GM21360 (cell line): ENCODE measurements at regions not wholly inside any gene's neighbourhood (a gene's known extent, or its start where the extent isn't known, plus 50 kb on each side); places are given as distances from the start of the nearest gene placed in this dataset.
A peak's percentile ranks its signal among the peaks of the same experiment; 100 is the strongest.

Experiments
- ATAC-seq: cut with Tn5 transposase; IDR thresholded peaks from one replicate; pipeline ENCODE4 v1.9.1; 2021; ENCODE audit warnings: mild to moderate bottlenecking, moderate library complexity; ENCODE audit not compliant: unreplicated experiment

DNA sequence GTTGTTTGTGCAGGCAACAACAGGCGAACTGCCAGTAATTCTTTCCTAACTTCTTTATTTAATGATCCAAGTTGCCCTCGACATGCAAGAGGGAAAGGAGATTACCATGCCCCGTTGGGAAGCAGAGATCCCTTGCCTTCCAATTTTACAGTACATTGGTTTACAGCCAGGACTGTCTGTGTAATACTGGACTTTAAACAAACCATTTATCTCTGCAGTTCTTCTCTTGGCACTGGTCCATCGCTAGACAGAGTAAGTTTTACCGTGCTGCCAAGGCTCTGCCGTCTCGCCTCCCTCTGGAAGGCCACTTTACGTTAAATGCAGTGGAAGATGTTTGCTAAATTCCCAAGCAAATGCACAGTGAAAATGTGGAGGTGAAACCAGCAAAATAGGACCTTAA lies 660.3 kb upstream of the PRKX start:
- no peak for ATAC-seq

DNA sequence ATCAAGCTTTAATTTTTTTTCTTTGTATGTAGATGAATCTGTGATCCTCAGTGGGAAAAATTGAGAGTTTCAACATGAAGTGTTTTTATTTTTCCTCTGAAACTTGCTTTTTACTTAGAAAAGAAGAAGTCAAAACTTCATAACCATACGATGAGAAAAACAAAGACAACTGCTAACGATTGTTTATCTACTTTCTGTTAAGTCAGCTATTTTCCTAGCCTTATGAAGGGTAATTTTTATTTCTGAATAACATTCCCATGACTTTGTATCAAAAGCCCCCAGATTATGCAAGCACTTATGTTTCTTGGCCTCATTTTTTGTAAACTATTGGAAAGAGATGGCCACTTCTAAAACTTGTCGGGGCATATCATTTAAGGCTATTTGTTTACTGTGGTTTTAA lies 645.1 kb upstream of the PRKX start:
- no peak for ATAC-seq

DNA sequence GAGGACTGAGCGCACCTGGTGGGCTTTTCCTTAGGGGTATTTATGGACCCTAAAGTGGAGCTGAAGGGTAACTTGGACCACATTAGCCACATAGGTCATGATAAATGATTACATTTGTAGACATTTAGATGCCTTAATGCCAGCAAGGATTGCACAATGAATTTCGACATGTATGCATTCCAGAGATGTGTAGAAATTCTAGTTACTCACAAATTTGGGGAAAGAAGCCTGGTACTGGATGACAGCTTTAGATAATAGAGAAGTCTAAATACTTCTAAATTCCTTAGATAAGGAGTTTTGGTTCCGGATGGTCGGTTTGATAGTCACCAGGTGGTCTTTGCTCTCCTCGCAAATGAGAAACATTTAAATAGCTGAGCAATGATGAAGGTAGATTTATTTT lies 609.5 kb upstream of the PRKX start:
- ATAC-seq = no peak

DNA sequence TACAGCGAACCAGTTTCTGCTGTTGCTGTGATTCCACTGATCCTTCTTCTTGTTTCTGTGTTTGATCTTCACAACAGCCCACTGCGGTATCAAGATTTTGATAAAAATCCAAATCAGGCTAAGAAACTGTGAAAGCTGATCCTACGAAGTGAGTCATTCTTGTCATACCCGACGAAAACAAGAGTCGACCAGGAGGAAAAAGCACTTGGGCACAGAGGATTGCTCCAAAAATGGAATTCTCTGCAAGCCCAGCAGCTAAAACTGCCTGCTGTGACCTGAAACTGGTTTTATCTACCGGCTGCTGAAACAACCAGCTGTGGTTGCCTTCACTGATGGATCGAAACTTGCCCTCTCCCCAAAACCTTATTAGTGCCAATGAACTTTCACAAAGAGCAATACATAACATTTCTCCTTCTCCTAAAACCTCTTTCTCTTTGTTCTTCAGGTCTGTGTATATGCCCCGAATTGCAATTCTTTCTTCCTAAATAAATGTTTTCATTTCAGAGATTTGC lies 607.0 kb upstream of the PRKX start:
- ATAC-seq = no peak

DNA sequence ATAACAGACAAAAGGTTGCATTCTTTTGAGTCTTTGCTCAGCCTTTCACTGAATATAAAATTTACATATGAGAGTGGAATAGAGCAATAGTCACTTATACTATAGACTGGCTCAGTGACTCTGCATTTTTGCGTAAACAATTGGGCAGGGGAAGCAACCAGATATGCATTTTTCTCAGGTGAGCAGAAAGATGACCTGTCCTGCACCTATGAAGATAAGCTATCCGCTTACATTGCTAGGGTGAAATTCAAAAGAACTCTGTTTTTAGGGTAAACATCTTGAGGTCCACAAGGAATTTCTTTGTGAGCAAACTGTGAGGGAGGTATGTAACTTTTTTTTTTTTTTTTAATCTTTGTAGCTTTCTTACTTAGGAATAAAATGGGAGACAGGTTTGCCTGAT lies 602.4 kb upstream of the PRKX start:
- ATAC-seq = no peak

DNA sequence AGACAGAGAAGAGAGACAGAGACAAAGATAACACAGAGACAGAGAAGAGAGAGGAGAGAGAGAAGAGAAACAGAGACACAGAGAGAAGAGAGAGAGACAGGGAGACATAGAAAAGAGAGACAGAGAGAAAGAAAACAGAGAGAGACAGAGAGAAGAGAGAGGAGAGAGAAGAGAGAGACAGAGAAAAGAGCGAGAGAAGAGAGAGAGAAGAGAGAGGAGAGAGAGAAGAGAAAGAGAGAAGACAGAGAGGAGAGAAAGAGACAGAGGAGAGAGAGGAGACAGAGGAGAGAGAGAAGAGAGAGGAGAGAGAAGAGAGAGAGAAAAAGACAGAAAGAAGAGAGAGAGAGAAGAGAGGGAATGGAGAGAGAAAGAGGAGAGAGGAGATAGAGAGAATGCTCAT lies 601.1 kb upstream of the PRKX start:
- no peak for ATAC-seq

DNA sequence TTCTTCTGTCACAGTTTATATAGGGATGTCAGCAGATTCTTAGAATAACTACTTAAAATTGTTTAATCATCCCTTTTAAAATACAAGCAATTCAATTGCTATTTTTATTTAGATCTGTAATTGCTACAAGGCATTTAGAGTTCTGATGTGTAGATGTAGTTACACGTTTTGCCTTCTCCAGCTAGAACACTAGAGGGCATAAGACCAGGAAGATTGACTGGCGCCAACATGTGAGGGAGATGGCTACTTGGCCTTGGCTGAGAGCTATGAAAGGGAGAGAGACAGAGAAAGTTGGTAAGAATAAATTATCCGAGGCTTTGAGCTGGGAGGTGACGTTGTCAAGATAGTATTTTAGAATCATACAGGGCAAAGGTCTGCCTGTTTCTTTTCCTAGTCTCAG lies 563.7 kb upstream of the PRKX start:
- ATAC-seq = no peak

DNA sequence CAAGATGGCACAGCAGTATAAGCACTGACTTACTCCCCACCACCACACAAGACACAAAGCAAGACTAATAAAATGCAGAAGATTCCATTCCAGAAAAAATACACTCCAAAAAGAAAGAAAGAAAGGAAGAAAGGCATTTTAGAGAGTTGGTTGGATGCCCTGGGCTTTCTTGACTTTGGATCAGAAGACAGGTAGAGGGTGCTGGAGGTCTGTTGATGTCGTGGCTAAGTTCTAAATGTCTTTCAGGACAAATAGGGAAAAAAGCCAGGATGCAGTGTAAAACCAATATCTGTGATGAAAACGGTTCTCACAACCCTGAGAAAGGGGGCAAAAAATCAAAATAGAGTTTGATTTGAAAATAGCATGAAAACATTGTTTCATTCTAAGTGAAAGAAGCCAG lies 555.2 kb upstream of the PRKX start:
- no peak for ATAC-seq

DNA sequence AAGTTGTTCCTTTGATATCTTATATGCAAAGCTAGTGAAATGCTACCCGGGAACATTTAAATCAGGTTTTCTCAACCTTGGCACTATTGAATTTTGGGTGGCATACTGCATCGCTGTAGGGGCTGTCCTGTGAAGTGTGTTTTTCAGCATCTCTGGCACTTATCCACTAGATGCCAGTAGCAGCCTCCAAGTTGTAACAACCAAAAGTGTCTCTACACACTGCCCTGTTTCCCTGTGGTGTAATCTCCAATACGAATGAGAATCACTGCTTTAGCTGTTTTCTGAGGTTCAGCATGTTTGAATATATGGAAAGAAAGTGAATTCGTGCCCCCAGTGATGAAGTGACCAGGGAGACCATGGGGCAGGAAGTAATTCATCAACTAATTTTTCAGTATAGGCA lies 551.6 kb upstream of the PRKX start:
- ATAC-seq = no peak

DNA sequence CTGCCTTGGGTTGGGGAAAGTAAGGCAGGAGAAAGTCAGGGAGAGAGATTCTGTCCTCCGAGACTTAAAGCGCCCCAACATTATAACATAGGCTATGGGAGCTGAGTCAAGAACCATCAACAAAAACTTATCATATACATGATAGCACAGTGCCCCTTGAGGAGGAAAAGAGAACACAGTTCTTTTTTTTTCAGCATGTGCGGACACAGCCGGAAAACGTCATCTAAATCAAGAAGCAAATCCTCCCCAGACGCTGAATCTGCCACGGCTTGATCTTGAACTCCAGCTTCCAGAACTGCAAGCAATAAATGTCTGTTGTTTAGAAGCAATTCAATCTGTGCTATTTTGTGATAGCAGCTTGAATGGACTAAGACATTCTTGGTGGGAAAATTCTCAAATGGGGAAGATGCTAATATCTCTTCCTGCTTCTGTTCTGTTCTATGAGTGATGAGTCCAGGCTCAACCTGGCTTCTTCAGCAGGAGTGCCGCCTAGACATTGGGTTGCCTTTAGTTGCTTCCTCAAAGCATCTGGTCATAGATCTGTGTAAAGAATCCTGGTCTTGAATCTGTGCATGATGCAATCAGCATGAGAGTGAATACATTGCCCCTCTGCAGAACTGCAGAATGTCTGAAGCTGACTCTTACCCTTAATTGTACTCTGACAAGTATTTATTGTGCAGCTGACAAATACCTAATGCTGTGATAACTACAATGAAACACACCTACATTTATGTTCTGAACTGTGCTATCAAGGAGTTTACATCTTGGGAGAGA lies 549.8 kb upstream of the PRKX start:
- ATAC-seq = peak; percentile 69

DNA sequence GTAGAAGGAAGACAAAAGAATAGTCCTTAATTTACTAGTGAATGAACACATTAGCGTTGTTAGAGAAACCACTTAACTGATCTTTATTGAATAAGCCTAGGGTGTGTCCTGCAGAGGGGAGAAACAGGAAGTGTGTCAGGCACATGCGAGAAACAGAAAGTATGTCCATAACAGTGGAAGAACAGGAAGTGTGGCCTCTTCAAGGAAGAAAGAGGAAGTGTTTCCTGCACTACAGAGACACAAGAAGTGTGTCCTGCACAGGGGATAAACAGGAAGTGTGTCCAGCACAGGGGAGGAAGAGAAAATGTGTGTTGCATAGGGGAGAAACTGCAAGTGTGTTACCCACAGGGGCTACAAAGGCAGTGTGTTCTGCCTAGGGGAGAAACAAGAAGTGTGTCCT lies 539.6 kb upstream of the PRKX start:
- ATAC-seq = no peak

DNA sequence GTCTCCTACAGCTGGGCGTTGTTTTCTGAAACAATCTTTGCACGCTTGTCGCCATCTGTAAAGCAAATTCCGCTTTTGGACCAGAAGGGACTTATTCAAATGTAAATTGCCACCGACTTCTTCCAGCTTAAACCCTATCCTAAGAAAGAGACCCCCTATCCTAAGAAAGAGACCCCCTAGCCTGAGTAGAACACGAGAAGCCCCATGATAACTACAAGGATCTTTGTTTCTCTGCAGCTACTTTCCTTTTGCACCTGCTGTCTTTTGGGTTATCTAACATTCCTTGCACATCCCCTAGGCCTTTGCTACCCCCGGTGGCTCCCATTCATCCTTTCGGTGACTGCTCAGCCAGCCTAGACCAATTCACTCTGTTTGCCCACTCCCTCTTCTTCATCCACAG lies 536.0 kb upstream of the PRKX start:
- ATAC-seq = no peak

DNA sequence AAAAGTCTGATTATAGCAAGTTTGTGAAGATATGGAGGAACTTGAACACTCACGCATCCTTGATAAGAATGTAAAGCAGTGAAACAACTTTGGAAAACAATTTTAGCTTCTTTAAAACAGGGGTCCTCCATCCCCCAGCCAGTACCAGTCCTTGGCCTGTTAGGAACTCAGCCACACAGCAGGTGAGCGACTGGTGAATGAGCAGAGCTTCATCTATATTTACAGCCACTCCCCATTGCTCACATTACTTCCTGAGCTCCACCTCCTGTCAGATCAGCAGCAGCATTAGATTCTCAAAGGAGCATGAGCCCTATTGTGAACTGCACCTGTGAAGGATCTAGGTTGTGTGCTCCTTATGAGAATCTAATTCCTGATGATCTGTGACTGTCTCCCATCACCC lies 530.3 kb upstream of the PRKX start:
- ATAC-seq = no peak

DNA sequence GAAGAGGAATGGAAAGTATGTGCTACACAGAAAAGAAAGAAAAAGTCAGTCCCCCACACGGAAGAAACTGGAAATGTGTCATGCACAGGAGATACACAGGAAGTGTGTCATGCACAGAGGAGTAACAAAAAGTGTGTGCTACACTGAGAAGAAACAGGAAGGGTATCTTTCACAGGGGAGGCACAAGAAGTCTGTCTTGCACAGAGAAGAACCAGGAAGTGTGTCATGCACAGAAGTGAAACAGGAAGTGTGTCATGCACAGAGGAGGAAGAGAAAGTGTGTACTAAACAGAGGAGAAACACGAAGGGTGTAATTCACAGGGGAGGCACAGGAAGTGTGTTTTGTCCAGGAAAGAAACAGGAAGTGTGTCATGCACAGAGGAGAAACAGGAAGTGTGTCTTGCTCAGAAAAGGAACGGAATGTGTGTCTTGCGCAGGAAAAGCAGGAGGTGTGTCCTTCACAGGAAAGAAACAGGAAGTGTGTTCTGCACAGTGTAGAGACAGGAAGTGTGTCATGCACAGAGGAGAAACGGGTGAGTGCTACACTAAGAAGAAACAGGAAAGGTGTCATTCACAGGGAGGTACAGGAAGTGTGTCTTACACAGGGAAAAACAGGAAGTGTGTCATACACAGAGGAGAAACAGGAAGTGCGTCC lies 527.2 kb upstream of the PRKX start:
- ATAC-seq = peak; percentile 46

DNA sequence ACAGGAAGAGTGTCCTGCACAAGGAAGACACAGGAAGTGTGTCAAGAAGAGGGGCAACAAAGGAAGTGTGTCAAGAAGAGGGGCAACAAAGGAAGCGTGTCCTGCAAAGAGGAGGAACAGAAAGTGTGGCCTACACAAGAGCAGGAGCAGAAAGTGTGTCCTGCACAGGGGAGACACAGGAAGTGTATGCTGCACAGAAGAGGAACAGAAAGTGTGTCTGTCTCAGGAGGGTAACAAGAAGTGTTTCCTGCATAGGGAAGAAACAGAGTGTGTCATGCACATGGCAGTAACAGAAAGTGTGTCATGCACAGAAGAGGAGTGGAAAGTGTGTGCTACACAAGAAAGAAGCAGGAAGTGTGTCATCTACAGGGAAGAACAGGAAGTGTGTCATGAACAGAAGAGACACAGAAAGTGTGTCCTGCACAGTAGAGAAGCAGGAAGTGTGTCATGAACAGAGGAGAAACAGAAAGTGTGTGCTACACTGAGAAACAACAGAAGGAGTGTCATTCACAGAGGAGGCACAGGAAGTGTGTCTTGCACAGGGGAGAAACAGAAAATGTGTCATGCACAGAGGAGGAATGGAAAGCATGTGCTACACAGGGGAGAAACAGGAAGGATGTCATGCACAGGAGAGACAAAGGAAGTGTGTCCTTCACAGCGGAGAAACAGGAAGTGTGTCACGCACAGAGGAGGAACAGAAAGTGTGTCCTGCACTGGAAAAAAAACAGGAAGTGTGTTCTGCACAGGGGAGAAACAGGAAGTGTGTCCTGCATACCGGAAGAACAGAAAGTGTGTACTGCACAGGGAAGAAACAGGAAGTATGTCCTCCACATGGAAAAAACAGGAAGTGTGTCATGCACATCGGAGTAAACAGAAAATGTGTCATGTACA lies 526.4 kb upstream of the PRKX start:
- peak; percentile 58 for ATAC-seq

DNA sequence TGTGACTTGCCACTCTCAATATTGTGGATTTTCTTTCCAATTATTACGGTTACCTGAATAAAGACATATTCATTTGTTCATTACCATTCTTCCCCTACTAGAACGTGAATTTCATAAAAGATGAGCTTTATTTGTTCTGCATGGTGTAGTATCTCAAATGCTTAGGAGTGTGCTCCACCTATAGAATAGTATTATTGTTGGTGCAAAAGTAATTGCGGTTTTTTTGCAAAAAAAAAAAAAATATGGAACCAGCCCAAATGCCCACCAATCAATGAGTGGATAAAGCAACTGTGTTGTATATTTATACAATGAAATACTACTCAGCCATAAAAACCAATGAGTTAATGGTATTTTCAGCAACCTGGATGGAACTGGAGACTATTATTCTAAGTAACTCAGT lies 525.5 kb upstream of the PRKX start:
- no peak for ATAC-seq

DNA sequence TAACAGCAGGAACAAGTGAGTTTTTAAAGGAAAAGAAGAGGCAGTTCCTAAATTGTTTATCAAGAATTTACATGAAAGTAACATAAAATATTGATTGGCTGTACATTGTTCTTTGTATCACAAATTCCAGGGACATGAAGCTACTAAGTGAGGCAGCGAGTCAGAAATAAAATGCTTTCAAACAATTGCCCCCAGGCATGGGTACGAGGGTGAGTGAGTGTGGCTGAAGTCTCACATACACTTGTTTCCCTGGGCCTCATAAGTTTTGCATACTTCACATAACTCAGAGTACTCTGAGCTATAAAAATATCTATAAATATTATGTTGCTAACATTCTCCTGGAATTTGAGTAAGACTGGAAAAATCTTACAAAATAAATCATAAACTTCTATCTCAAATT lies 511.6 kb upstream of the PRKX start:
- ATAC-seq = no peak

DNA sequence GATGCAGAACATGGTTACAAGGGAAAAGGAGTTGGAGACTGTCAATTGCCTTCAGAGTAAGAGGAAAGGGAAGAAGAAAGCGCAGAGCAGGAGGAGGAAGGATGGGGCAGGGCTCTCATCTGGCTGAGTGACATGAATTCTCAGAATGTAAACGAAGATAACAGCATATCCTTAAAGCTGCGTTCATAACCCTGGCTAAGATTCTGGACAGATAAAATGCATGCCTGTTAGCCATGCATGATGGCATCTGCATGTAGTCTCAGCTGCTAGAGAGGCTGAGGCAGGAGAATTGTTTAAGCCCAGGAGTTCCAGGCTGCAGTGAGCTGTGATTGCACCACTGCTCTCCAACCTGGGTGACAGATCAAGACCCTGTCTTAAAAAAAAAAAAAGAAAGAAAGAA lies 493.5 kb upstream of the PRKX start:
- ATAC-seq = no peak

DNA sequence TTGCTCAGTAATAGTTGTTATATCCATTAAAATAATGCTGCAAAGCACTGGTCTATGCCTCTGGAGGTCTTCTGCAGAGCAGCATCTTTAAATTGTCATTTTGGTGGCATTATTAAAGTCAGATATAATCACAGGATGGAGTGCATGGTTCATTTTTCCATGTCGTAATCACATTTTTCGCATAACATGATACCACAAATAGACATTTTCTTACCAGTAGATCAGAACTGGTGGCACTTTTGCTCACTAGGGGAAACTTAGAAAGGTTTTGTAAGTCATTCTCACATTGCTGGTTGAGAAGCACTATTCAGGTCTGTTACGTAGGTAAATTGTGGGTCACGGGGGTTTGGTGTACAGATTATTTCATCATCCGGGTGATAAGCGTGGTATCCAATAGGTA lies 484.5 kb upstream of the PRKX start:
- no peak for ATAC-seq

DNA sequence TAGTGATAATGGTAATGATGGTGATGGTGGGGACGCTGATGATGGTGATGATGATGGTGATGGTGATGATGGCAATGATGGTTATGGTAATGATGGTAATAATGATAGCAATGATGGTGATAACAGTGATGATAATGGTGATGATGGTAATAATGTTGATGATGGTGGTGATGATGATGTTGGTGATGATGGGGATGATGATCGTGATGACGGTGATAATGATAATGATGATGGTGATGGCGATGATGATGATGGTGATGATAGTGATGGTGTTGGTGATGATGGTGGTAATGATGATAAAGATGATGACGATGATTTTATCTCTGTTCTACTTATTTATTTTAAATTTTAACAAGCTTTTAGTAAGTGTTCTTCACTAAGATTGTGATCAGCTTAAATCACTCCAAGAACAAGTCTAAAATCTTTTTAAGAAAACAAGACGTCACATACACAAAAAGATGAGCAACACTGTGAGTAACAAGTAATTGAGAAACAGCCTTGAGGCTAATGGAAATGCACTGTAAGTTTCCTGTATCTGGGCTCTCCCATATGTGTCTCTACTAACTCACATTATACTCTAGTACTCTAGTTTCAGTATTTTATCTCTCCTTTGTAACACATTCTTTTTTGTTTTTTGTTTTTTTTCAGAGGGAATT lies 480.2 kb upstream of the PRKX start:
- no peak for ATAC-seq

DNA sequence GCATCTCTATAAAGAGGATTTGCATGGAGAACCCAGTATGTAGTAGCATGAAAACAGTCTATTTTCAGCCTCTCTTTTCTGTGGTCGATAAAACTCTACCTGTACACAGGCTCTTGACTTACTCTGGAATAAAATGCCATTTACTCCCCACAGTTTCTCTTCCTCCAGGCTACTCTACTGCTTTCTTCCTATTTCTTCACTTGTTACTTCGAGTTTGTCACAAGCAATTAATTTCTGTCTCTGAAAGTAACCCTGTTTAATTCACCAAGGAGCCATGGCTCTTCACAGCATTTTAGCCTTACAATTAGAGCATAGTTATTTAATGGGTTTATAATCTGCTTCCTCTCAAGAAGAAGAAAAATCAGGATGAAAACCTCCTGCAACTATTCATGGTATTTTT lies 472.9 kb upstream of the PRKX start:
- no peak for ATAC-seq
